DND-41 (cell line): ENCODE measurements at regions not wholly inside any gene's neighbourhood (a gene's known extent, or its start where the extent isn't known, plus 50 kb on each side); places are given as distances from the start of the nearest gene placed in this dataset.

Source experiments
- CTCF ChIP-seq: IDR thresholded peaks from 2 replicates; pipeline ENCODE4 v1.5.1; 2012; ENCODE audit warnings: borderline replicate concordance, low read length, moderate library complexity, mild to moderate bottlenecking; ENCODE audit not compliant: poor library complexity, severe bottlenecking; ENCODE audit errors: extremely low read depth
- EZH2 ChIP-seq: IDR thresholded peaks from 3 replicates; pipeline ENCODE4 v1.6.1; 2012; ENCODE audit warnings: borderline replicate concordance, low read depth, mild to moderate bottlenecking, moderate library complexity, low read length, inconsistent platforms; ENCODE audit not compliant: severe bottlenecking

GRCh38 chr16:75922250-75922649 lies 196.0 kb upstream of the CPHXL start:
- TF ChIP-seq CTCF, result no peak
- no peak for TF ChIP-seq EZH2
